Mucosa of gallbladder (tissue), 1 donor: ENCODE measurements at regions not wholly inside any gene's neighbourhood (a gene's known extent, or its start where the extent isn't known, plus 50 kb on each side); places are given as distances from the start of the nearest gene placed in this dataset.
"Not testable (repeated sequence)": the region's sequence is repeated elsewhere in the genome, so short reads cannot be mapped to it uniquely, and the experiment has no call there.

ENCODE experiments used
- DNase-seq: peaks from one replicate; pipeline ENCODE4 v3.0.0-alpha.2; 2020; ENCODE audit warnings: low spot score
- donor health status: DM: no; HTN: no; CAD: no.

DNA sequence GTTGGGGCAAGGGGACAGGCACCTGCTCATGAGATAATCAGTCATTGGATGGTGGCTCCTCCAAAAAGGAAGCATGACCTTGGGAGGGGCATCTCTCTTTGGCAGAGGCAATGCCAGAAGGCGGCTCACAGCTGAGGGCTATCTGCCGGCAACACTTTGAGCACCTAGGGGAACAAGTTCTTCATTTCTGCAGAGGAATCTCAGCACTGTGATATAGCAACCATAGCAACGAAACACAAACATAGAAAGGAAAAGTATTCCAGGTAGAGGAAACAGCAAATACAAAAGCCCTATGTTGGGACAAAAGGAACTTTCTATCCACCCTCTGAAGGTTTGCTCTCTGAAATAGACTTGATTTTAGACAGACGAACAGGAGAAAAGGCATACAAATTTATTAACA, 89.1 kb upstream of the NEDD4L start:
- no peak for DNase-seq

DNA sequence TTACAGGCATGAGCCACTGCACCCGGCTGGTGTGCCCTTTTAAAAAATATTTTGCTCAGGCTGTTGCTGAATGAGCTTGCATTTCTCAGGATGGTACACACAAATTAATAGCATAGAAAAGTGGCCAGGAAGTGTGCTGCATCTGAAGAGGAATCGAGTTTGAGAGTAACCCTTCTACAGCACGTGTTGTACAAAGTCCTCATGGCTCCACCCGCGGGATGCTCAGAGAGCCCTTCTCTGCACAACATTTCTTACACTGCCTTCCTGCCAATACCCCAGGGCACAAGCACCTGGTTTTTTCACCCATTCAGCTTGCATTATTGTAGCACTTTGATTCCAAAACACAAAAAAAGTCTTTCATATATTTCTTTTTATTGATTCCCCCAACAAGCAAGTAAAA, 90.1 kb upstream of the NEDD4L start:
- DNase-seq = peak; percentile 44

DNA sequence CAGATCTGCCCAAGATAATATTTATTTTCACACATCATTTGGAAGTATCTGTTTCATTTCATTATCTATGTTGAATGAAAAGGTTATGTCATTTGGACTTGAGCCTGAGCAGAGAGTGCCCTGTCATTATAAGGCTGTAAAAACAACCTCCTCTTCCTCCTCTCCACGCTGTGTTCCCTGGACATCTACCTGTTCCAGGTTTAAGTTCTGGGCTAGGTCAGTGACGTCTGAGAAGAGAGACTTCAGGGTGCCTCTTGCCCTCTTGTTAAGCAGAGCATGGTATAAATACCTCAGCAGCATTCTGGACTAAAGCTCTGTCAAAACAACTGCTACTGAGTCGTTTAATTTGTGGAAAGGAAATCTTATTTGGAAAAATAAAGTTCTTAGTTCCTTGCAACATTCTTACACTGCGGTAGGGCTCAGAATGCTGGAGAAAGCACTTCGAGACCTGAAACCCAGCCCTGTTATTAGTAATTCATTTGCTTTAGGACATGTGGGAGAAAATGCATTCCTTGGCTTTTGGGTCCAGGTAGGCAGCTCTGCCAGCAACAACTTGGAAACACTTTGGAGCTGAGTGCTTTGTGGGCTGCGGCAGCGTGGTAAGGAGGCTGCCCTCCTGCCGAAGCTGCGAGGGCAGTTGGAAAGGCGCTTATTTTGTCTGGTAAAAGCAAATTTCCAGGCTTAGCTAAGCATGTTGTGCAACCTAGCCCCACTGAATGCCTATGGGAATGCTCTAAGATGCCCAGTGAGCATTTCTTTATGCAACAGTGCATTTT, 91.8 kb upstream of the NEDD4L start:
- no peak for DNase-seq

GRCh38 chr18:57951117-57951796, 92.8 kb upstream of the NEDD4L start:
- no peak for DNase-seq

GRCh38 chr18:57950542-57950941, 93.5 kb upstream of the NEDD4L start:
- no peak for DNase-seq

DNA sequence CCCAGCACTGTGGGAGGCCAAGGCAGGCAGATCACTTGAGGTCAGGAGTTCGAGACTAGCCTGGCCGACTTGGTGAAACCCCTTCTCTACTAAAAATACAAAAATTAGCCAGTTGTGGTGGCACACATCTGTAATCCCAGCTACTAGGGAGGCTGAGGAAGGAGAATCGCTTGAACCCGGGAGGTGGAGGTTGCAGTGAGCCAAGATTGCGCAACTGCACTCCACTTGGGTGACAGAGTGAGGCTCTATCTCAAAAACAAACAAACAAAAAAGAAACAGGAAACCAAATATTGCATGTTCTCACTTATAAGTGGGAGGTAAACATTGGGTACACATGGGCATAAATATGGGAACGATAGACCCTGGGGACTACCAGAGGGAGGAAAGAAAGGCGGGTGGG, 94.7 kb upstream of the NEDD4L start:
- not testable (repeated sequence) for DNase-seq

DNA sequence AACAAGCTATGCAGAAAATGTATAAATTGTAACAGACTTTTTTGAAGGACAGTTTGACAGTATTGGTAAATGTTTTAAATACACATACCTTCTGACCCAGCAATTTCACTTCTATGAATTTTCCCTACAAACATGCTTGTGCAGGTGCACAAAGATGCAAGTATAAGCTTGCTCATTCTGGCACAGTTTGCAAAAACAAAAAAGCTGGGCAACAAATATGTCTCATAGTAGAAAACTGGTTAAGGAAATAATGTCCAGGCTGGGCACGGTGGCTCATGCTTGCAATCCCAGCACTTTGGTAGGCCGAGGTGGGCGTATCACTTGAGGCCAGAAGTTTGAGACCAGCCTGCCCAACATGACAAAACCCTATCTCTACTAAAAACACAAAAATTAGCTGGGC, 96.9 kb upstream of the NEDD4L start:
- DNase-seq = no peak

DNA sequence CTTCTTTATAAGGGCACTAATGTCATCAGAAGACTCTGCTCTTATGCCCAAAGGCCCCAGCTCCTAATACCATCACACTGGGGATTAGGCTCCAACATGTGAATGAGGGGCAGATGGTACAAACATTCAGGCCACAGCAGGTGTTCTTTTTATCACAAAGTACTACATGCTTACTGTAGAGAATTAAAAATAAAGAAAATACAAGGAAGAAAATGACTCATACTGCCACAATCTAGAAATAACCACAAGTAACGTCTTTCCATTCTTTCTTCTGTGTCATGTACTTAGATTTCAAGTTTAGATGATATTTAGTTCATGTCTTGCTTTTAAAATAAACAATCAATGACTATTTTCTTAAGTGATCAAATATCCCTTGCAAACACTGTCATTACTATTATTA, 100.3 kb upstream of the NEDD4L start:
- no peak for DNase-seq

GRCh38 chr18:57942493-57942892, 101.5 kb upstream of the NEDD4L start:
- DNase-seq = no peak

DNA sequence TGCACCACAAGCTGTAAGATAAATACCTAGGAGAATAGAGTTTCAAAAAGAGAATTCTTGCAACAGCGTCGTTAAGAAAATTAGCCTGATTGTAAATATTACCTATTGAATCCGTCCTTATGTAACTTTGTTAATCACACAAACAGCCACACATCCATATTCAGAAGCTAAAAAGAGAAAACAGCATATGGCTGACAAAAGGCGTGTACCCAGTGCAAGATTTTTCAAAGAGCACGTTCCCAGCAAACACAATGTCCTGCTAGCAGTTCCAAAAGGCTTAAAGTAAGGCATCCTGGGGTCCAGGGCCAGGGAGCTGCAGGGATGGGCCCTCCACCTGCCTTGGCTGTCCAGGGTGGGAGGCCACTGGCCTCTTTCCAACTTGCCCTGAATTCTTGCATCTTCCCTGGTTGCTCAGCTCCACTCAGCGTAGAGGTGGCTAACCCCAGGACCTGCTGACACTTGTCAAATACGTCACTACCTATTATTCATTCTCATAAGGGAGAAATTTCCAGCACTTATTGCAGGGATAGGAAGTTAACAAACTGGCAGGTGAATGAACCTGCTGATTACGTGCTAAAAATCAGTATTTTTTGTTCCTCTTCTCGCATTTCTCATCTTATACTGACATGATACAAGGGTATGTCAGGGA, 102.1 kb upstream of the NEDD4L start:
- DNase-seq = no peak

GRCh38 chr18:57940166-57940660, 103.8 kb upstream of the NEDD4L start:
- DNase-seq = no peak

DNA sequence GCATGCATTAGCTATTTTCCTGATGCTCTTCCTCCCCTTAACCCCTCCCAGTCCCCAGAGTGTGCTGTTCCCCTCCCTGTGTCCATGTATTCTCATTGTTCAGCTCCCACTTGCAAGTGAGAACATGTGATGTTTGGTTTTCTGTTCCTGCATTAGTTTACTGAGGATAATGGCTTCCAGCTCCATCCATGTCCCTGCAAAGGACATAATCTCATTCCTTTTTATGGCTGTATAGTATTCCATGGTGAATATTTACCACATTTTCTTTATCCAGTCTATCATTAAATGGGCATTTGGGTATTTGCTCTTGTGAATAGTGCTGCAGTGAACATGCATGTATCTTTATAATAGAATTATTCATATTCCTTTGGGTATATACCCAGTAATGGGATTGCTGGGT, 109.7 kb upstream of the NEDD4L start:
- not testable (repeated sequence) for DNase-seq

GRCh38 chr18:57931038-57931437, 113.0 kb upstream of the NEDD4L start:
- DNase-seq = no peak

DNA sequence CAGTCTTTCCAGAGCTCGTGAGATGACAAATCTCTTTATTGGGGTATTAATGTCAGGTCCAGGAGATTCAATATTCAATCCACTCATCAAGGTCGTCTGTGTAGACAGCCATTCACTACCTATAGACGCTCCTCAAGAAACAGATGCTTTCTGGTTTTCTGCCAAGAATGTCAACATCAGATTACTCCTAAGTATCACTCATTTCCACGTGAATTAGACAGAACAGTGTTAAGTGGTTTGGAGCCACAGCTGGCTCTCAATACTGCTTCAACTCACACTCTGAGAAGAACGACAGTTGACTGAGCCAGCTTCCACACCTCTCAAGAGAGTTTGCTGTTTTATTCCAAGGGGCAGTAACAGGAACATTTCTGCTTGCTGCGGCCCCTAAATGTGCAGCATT, 113.5 kb upstream of the NEDD4L start:
- DNase-seq = no peak

- no peak for DNase-seq
Measured at GRCh38 chr18:57929922-57930321, 114.1 kb upstream of the NEDD4L start.

- DNase-seq = no peak
Measured at GRCh38 chr18:57928466-57928865, 115.6 kb upstream of the NEDD4L start.

- DNase-seq = no peak
Measured at GRCh38 chr18:57927511-57927910, 116.5 kb upstream of the NEDD4L start.

- DNase-seq = no peak
Measured at GRCh38 chr18:57925706-57926105, 118.3 kb upstream of the NEDD4L start.

DNA sequence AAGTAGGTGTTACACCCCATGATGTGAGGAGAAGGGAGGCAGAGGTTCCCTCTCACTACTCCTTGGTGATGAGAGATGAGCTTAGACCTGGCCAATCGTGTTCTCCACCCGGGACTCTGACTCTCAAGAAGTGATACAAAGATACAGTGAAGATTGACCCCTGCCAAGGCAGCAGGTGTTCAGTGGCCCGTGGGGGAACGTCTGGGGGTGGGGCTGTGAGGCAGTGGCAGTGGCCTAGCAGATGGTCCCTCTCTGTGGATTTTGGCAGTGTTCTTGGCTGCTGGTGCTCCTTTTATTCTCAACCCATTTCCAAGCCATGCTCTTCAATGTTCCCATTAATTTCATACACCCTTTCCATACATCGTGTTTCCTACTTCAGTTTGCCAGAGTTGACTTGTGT, 120.4 kb upstream of the NEDD4L start:
- no peak for DNase-seq

DNA sequence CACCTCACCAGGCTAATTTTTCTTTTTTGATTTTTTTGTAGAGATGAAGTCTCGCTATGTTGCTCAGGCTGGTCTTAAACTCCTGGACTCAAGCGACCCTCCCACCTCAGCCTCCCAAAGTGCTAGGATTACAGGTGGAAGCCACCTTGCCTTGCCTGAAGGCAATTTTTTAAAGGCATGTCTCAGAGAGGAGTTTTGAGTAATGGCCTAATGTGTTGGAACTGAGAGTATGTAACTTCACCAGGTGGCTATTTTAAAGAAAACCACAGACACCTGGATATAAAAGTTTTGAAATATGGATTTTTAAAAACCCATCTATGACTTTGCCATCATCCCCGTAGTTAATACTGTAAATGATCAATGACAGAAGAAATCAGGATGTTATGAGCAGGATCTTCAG, 119.8 kb upstream of the ATP8B1 start:
- DNase-seq = no peak

- no peak for DNase-seq
Measured at GRCh38 chr18:57921708-57922107, 118.6 kb upstream of the ATP8B1 start.

- no peak for DNase-seq
Measured at GRCh38 chr18:57920036-57920435, 116.9 kb upstream of the ATP8B1 start.

- DNase-seq = no peak
Measured at GRCh38 chr18:57918601-57919000, 115.5 kb upstream of the ATP8B1 start.
